Caki2 (cell line): ENCODE measurements at regions not wholly inside any gene's neighbourhood (a gene's known extent, or its start where the extent isn't known, plus 50 kb on each side); places are given as distances from the start of the nearest gene placed in this dataset.

Experiments used
- DNase-seq: peaks from one replicate; pipeline ENCODE4 v3.0.0-alpha.2; 2015; ENCODE audit warnings: low read depth
- in situ Hi-C: cut with HindIII; loops from 2 replicates; pipeline ENCODE4 v1.10.0; 2016; ENCODE audit warnings: low sequenced_read_pairs, low pct_unique_long_range_greater_than_20kb, mixed read lengths

GRCh38 chr5:58043032-58043945 lies 416.6 kb downstream of the PLK2 start:
- DNase-seq = no peak
- in situ Hi-C loops = no loop called here

DNA sequence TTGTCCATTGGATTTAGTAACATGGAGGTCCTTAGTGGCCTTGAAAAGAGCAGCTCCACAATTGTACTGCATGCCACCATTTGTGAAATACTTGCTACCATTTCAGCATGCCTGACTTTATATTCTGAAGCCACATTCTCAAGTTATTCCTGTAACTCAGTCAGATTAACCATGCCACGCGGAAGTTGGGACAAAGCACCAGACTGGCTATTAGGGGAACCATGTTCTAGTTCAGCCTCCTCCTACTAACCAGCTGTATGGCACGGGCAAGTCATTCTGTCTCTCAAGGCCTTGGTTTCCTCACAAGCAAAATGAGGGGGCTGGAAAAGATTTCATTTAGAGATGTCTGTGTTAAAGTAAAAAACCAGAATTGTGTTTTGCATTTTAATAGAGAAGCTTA lies 418.0 kb downstream of the PLK2 start:
- in situ Hi-C loops = no loop called here
- DNase-seq = no peak

DNA sequence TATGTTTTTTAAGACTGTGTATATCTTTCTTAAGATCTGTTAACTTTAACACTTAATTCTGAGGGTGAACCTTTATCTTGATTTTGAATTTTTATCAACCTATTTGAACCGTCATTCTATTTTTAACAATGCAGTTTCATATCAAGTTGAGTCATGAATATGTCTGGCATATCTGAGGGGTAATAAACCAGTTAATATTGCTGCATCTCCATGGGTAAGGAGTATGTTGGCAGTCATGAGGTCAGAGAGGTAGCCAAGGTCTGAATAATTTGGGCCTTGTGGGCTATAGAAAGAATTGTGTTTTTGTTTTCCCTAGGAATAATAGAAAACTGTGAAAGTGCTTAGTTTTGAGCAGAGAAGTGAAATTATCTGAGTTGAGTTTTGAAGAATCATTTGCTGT lies 419.0 kb downstream of the PLK2 start:
- in situ Hi-C loops = no loop called here
- DNase-seq = no peak

GRCh38 chr5:58040044-58040443 lies 419.8 kb downstream of the PLK2 start:
- in situ Hi-C loops = no loop called here
- no peak for DNase-seq

- DNase-seq = no peak
- in situ Hi-C loops = no loop called here
These were observed 422.0 kb downstream of the PLK2 start for GRCh38 chr5:58037899-58038298.

DNA sequence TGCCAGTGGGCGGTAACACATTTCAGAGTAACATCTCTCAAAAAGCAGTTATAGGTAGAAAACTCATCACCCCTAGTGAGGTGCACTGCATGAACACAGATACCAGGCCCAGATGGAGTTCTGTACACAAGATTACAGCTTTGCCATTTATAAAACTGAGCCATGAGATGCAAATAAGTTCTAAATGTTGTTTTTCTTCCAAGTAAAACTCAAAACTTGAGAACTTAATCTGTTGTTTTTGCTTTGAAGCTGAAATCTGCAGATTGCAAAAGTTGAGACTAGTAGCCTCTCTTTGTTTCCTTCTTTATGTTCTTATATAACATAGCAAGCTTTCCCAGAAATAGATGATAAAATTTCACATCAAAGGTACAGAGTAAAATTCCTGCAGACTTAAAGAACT lies 434.1 kb downstream of the PLK2 start:
- in situ Hi-C loops = no loop called here

GRCh38 chr5:58024151-58024550 lies 435.7 kb downstream of the PLK2 start:
- in situ Hi-C loops = no loop called here
- DNase-seq = no peak

More for the DNA sequence above, 434.1 kb downstream of the PLK2 start:
- no peak for DNase-seq

- DNase-seq = no peak
- in situ Hi-C loops = no loop called here
These were observed 437.8 kb downstream of the PLK2 start for GRCh38 chr5:58022055-58022454.

- in situ Hi-C loops = no loop called here
- no peak for DNase-seq
These were observed 438.4 kb downstream of the PLK2 start for GRCh38 chr5:58021466-58021865.

DNA sequence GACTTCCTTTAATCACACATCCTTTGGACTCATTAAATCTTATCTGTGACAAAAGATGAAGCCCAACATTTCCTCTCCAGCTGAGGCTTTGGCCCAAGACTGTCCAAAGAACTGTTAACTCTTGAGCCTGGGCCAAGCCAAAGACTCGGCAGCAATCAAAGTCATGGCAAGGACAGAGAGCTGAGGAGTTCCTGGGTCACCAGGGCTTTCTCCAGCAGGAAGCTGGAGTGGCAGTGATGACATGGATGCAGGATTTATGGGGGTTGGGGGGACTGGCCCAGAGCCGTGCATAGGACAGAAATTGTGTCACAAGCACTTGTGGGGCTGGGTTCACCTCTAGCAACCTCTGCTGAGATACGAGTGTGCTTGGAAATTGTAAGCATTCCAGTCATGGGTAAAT lies 440.3 kb downstream of the PLK2 start:
- no peak for DNase-seq
- in situ Hi-C loops = no loop called here

- no peak for DNase-seq
These were observed 441.9 kb downstream of the PLK2 start for GRCh38 chr5:58018016-58018415.

DNA sequence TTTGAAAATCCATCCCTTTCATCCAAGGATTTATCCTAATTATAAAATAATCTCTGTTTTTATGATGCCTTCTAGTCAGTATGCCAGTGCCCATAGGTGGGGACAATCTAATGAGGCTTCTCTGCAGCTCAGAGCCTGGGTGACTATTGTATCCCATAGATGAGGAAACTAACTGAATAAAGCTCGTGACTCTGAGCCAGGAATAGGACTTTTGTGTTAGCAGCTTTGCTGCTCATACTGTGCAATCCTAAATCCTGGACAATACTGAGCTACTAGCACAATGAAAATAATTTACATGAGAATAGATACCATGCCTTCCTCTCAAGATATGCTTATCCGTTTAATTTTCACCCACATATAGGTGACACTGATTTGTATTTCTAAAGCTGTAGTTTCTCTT lies 443.0 kb downstream of the PLK2 start:
- in situ Hi-C loops = no loop called here
- DNase-seq = no peak

More at GRCh38 chr5:58018016-58018415, 441.9 kb downstream of the PLK2 start:
- in situ Hi-C loops = no loop called here

DNA sequence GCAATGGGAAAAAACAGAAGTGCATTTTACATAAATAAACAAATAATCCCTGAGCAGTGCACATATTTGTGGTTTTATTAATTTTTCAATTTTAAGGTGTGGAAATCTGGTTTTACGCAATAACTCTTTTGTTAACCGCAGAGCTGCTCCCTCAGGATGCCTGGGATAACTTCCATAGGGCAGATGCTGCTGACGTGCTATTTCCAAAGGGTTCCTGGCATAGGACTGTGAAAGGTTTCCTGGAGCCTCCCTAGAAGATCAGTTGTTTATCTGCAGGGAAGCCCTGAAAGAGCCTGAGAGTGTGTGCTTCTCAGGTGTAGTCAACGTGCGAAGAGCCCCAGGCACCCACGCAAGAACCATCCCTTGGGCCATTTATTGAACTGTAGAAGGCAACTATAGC lies 443.5 kb downstream of the PLK2 start:
- in situ Hi-C loops = no loop called here
- DNase-seq = no peak

DNA sequence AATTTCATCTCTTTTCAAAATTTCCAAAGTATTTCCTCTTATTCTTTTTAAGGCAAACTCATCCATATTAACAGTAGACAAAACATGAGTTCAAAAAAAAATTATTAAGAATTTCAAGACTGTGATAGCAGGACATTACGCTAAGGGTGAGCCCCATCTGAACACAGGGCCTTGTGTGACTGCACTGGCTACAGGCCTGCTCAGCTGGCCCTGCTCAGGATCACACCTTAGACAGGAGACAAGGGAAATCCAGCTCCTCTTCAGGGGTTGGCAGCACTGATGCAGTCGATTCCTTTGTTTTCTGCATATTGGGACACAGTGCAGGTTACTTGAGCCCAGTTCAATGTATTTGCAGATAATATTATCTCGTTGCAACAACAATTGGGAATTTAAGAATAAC lies 444.7 kb downstream of the PLK2 start:
- in situ Hi-C loops = no loop called here
- no peak for DNase-seq

DNA sequence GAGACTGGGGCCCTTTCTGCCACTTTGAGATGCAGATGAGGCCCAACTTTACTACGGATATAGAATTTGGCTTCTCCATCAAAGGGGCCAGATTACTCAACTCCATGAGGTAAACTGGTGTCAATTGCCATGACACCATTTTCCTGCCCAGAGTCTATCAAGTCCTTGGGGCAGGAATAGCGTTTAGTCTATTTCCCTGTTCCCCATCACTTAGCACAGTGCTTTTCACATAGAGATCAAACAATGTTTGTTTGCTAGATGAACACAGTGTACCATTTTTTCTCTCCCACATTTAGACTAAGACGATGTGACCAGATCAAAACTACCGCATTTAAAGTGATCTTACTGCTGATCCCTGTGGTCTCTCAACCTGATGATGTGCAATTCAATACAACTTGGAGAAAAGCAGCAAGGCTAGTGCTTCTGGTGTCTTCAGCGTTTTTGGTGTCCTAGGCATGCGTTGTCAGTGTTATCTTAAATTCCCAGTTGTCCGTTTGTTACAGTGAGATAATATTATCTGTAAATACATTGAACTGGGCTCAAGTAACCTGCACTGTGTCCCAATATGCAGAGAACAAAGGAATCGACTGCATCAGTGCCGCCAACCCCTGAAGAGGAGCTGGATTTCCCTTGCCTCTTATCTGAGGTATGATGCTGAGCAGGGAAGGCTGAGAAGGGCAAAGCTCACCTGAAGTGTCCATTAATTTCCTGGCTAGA lies 446.2 kb downstream of the PLK2 start:
- in situ Hi-C loops = no loop called here
- no peak for DNase-seq

DNA sequence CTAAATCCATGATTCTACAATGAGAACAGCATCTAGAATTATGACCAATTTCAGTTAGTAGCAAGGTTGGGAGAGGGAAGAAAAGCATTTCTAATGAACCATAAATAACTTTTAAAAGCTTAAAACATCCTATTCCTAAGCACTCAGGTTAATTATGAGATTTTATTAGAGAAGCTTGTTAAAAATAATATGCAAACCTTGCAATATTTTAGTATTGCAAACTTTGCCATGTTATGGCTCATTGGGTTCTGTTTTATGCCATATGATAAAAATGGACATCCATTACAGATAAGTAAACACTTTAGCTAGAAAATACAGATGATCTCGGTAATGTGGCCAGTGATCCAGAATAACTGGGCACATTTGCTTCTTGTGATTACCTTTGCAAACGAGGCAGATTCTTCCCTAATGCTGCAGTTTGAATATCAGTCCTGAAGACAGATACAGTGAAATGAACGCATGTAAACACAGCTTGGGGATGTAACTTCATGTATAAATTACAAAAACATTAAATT lies 447.0 kb downstream of the PLK2 start:
- in situ Hi-C loops = no loop called here
- DNase-seq = no peak

DNA sequence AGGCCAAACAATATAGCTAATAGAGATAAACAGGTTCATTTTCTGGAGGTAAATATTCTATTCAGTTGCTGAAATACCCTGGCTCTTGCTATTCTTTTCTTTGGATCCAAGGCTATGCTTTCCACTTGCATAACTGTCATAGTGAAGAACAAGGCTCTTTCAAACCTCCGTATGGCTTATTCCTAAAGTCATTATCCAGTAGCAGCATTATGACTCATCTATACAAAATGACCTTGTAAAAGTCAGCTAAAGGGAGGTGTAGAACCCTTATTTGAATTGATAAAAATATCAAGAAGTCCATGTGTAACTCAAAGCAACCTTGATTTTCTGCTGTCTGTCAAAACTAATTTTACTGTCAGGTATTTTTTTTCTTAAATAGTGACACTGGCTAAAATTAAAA lies 447.8 kb downstream of the PLK2 start:
- no peak for DNase-seq
- in situ Hi-C loops = no loop called here

GRCh38 chr5:58011301-58011700 lies 448.6 kb downstream of the PLK2 start:
- DNase-seq = no peak
- in situ Hi-C loops = no loop called here

- in situ Hi-C loops = no loop called here
- DNase-seq = no peak
These were observed 450.1 kb downstream of the PLK2 start for GRCh38 chr5:58009754-58010153.
